B cell (primary cell): ENCODE measurements at regions not wholly inside any gene's neighbourhood (a gene's known extent, or its start where the extent isn't known, plus 50 kb on each side); places are given as distances from the start of the nearest gene placed in this dataset.

Experiments
- ATAC-seq: fragments of 200-7000 bp; cut with Tn5 transposase; one replicate; pipeline ENCODE4 v1.10.0; 2021; ENCODE audit warnings: low read depth, mild to moderate bottlenecking, moderate number of reproducible peaks, moderate library complexity
- CTCF ChIA-PET: fragments of 350-600 bp; sonication (Branson Sonifier 250); formaldehyde crosslinking; loops from one replicate; lab custom pipeline; 2021; ENCODE audit warnings: antibody characterized with exemption, inconsistent platforms; lab: Charles Lee
- POLR2A ChIA-PET: fragments of 350-600 bp; sonication (Branson Sonifier 250); formaldehyde crosslinking; loops from one replicate; lab custom pipeline; 2021; ENCODE audit warnings: antibody characterized with exemption; lab: Charles Lee
- DNase-seq: peaks from one replicate; pipeline ENCODE4 v3.0.0; 2013
- H2AFZ ChIP-seq: 2 replicates; pipeline ENCODE4 v1.6.1; 2012; ENCODE audit warnings: mild to moderate bottlenecking, low read depth, low read length; ENCODE audit not compliant: insufficient read depth, poor library complexity, severe bottlenecking
- H3K27ac ChIP-seq, 2 donors: 1 replicate in 1 of 2; 2 replicates in 1 of 2; pipeline ENCODE4 v1.5.1; 2012 to 2013; ENCODE audit warnings: low read length in 2 of 2, mild to moderate bottlenecking in 2 of 2, moderate library complexity in 1 of 2
- H3K27me3 ChIP-seq, 4 experiments: fragments of 200-600 bp in 1 of 4; sonication (generic) in 1 of 4; replicated peaks in 1 of 4; 1 replicate in 2 of 4; 2 replicates in 2 of 4; pipeline versions ENCODE4 v1.6.1 to v1.7.0; 2013 to 2016; ENCODE audit warnings: low read length in 3 of 4, mild to moderate bottlenecking in 2 of 4, mixed read lengths in 1 of 4, moderate library complexity in 1 of 4; ENCODE audit not compliant: insufficient read depth in 4 of 4, control insufficient read depth in 3 of 4; ENCODE audit errors: control extremely low read depth in 1 of 4
- H3K36me3 ChIP-seq, 2 experiments: replicated peaks in 1 of 2; 1 replicate in 1 of 2; 2 replicates in 1 of 2; pipeline versions ENCODE4 v1.6.1 to v1.7.1; 2013; ENCODE audit warnings: low read length in 1 of 2; ENCODE audit not compliant: insufficient read depth in 2 of 2, control insufficient read depth in 1 of 2; ENCODE audit errors: control extremely low read depth in 1 of 2, extremely low read depth in 1 of 2
- H3K4me1 ChIP-seq, 2 donors: fragments of 200-600 bp in 1 of 2; sonication (generic) in 1 of 2; 1 replicate in 1 of 2; 2 replicates in 1 of 2; pipeline versions ENCODE4 v1.5.1 to v1.6.1; 2013 to 2017; ENCODE audit warnings: low read length in 2 of 2; ENCODE audit not compliant: control insufficient read depth in 2 of 2, insufficient read depth in 2 of 2
- H3K4me2 ChIP-seq: replicated peaks from 2 replicates; pipeline ENCODE3; 2012; ENCODE audit warnings: mild to moderate bottlenecking, low read depth, low read length; ENCODE audit not compliant: poor library complexity, severe bottlenecking
- H3K4me3 ChIP-seq, 5 experiments: fragments of 200-600 bp in 1 of 5; sonication (generic) in 1 of 5; 1 replicate in 3 of 5; 2 replicates in 2 of 5; pipeline versions ENCODE4 v1.5.1 to v1.7.0; 2011 to 2016; ENCODE audit warnings: low read length in 4 of 5, mild to moderate bottlenecking in 4 of 5, low read depth in 2 of 5, control low read depth in 1 of 5, moderate library complexity in 1 of 5; ENCODE audit not compliant: insufficient read depth in 1 of 5; ENCODE audit errors: control extremely low read depth in 1 of 5, extremely low read depth in 1 of 5
- H3K79me2 ChIP-seq: fragments of 200-600 bp; sonication (generic); one replicate; pipeline ENCODE4 v1.6.0; 2016; ENCODE audit warnings: low read length; ENCODE audit not compliant: control insufficient read depth, insufficient read depth
- H3K9ac ChIP-seq: fragments of 200-600 bp; sonication (generic); 2 replicates; pipeline ENCODE4 v1.6.1; 2017; ENCODE audit warnings: mild to moderate bottlenecking, low read length, moderate library complexity
- H3K9me3 ChIP-seq, 3 donors: one replicate each; pipeline versions ENCODE4 v1.6.1 to v1.7.1; 2013; ENCODE audit warnings: low read length in 2 of 3; ENCODE audit not compliant: control insufficient read depth in 2 of 3, insufficient read depth in 1 of 3; ENCODE audit errors: control extremely low read depth in 1 of 3
- H4K20me1 ChIP-seq: 2 replicates; pipeline ENCODE4 v1.6.0; 2012; ENCODE audit warnings: mild to moderate bottlenecking, low read length; ENCODE audit not compliant: insufficient read depth, control insufficient read depth, poor library complexity, severe bottlenecking
- H3K27ac Mint-ChIP-seq: one replicate; pipeline ENCODE4 v1.8.0; 2021; ENCODE audit warnings: mixed read lengths
- H3K27me3 Mint-ChIP-seq: one replicate; pipeline ENCODE4 v1.8.0; 2021; ENCODE audit warnings: mixed read lengths
- H3K4me1 Mint-ChIP-seq: one replicate; pipeline ENCODE4 v1.8.0; 2021; ENCODE audit warnings: mixed read lengths
- H3K4me3 Mint-ChIP-seq: one replicate; pipeline ENCODE4 v1.8.0; 2021; ENCODE audit warnings: mixed read lengths
- H3K9me3 Mint-ChIP-seq: one replicate; pipeline ENCODE4 v1.8.0; 2022; ENCODE audit warnings: mixed read lengths; ENCODE audit not compliant: insufficient read depth
- EZH2 ChIP-seq: IDR thresholded peaks from 2 replicates; pipeline ENCODE4 v1.6.1; 2012; ENCODE audit warnings: borderline replicate concordance, low read depth, mild to moderate bottlenecking, moderate library complexity, low read length; ENCODE audit not compliant: insufficient read depth, poor library complexity, severe bottlenecking
- WGBS: methylation state at CpG from one replicate; pipeline ENCODE4 v1.1.5; 2013; ENCODE audit warnings: missing lambda C conversion rate; ENCODE audit not compliant: insufficient coverage; 5-methylcytosine and 5-hydroxymethylcytosine counted together
- intact Hi-C: fragments of 100-400 bp; cut with micrococcal nuclease; formaldehyde crosslinking; loops from one replicate; pipeline ENCODE4 v1.10.0; 2022
- TF ChIP-seq, protein P1 (sequence below): fragments of 200-600 bp; IDR thresholded peaks from one replicate; pipeline ENCODE4 v1.8.0; 2022; ENCODE audit warnings: antibody characterized with exemption, mild to moderate bottlenecking

DNA sequence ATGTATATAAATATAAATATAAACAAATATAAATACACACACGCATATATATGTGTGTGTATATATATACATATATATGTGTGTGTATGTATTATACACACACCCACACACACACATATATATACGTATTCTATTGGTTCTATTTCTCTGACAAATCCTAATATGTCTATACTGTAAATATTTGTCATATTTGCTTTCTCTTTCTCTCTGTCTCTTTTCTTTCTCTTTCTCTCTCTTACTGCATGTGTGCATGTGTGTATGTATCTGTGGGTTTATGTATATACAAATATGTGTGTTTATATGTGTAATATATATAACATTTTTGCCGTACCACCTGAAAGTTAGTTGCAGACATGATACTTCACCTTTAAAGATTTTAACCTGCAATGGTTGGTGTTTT, 174.2 kb upstream of the PLEKHG7 start:
- CTCF ChIA-PET: interaction anchor here (0.6 kb wide), 1 partner anchor 394 kb away, joined by 3 read pairs; no protein-coding TSS in a partner anchor
- H3K27ac Mint-ChIP-seq: no peak overlapping the region
- Histone ChIP-seq H3K36me3 (no peaks in the 10 kb centered on the region), H3K79me2 (no peaks in the 10 kb centered on the region), H2AFZ (no peak overlapping the region), H3K9me3 (peaks cover 0 to 3% (median 0%) of the 10 kb centered on the region in 3 donors), H3K4me2 (no peak overlapping the region), H3K4me3 (no peak overlapping the region), H4K20me1 (no peaks in the 10 kb centered on the region), H3K9ac (no peak overlapping the region), H3K27ac (no peak overlapping the region), H3K27me3 (no peaks in the 10 kb centered on the region), H3K4me1 (peaks cover 0 to 4% of the 10 kb centered on the region in 2 donors)
- intact Hi-C loops: no loop called here
- H3K4me1 Mint-ChIP-seq: peaks cover 10% of the 10 kb centered on the region
- H3K4me3 Mint-ChIP-seq: no peak overlapping the region
- no peak for DNase-seq
- no peaks in the 10 kb centered on the region for H3K9me3 Mint-ChIP-seq
- TF ChIP-seq, protein P1, sequence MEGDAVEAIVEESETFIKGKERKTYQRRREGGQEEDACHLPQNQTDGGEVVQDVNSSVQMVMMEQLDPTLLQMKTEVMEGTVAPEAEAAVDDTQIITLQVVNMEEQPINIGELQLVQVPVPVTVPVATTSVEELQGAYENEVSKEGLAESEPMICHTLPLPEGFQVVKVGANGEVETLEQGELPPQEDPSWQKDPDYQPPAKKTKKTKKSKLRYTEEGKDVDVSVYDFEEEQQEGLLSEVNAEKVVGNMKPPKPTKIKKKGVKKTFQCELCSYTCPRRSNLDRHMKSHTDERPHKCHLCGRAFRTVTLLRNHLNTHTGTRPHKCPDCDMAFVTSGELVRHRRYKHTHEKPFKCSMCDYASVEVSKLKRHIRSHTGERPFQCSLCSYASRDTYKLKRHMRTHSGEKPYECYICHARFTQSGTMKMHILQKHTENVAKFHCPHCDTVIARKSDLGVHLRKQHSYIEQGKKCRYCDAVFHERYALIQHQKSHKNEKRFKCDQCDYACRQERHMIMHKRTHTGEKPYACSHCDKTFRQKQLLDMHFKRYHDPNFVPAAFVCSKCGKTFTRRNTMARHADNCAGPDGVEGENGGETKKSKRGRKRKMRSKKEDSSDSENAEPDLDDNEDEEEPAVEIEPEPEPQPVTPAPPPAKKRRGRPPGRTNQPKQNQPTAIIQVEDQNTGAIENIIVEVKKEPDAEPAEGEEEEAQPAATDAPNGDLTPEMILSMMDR: no peak
- TF ChIP-seq EZH2: no peak
- POLR2A ChIA-PET: no interaction called here
- WGBS: no CpG with 5 or more reads among the region's 3 CpGs
- H3K27me3 Mint-ChIP-seq: no peaks in the 10 kb centered on the region
- no peak for ATAC-seq

DNA sequence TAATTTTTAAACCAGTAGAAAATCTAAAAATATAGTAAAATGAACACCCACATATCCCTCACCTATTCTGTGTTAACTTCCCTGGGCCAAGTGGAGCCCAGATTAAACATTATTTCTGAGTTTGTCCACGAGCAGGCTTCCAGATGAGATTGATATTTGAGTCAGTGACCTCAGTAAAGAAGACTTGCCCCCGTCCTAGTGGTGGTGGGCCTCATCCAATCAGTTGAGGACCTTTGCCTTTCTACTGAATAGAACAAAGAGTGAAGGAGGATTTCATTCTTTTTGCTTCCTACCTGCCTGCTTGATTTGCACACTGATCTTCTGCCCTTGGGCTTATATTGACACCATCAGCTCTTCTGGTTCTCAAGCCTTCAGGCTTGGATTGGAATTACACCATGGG, 174.7 kb upstream of the PLEKHG7 start:
- H3K4me2 ChIP-seq: no peak overlapping the region
- H3K9me3 ChIP-seq: peaks cover 0 to 3% (median 0%) of the 10 kb centered on the region in 3 donors
- no peak overlapping the region for H2AFZ ChIP-seq
- no peak overlapping the region for H3K27ac Mint-ChIP-seq
- DNase-seq (no peak), ATAC-seq (no peak)
- POLR2A ChIA-PET: no interaction called here
- no peaks in the 10 kb centered on the region for H3K27me3 Mint-ChIP-seq
- H3K9me3 Mint-ChIP-seq: no peaks in the 10 kb centered on the region
- H3K4me3 Mint-ChIP-seq: no peak overlapping the region
- H3K79me2 ChIP-seq: no peaks in the 10 kb centered on the region
- no peak overlapping the region for H3K27ac ChIP-seq
- H3K27me3 ChIP-seq: no peaks in the 10 kb centered on the region
- no peak overlapping the region for H3K4me3 ChIP-seq
- intact Hi-C loops: no loop called here
- CTCF ChIA-PET: no interaction called here
- WGBS: no CpG with 5 or more reads among the region's 2 CpGs
- H4K20me1 ChIP-seq: no peaks in the 10 kb centered on the region
- no peaks in the 10 kb centered on the region for H3K36me3 ChIP-seq
- no peak overlapping the region for H3K9ac ChIP-seq
- peaks cover 0 to 4% of the 10 kb centered on the region in 2 donors for H3K4me1 ChIP-seq
- H3K4me1 Mint-ChIP-seq: peaks cover 5% of the 10 kb centered on the region
- no peak for TF ChIP-seq EZH2
- TF ChIP-seq, protein P1: no peak
